Cardiac fibroblast (primary cell): ENCODE measurements at regions not wholly inside any gene's neighbourhood (a gene's known extent, or its start where the extent isn't known, plus 50 kb on each side); places are given as distances from the start of the nearest gene placed in this dataset.

Experiments
- DNase-seq, 2 donors: peaks; one replicate each; pipeline versions ENCODE4 v3.0.0 to v3.0.0-alpha.2; 2010; ENCODE audit warnings: low read depth in 2 of 2
- H3K4me3 ChIP-seq, 2 donors: replicated peaks in 1 of 2; 1 replicate in 1 of 2; 2 replicates in 1 of 2; pipeline ENCODE4 v1.5.1; 2011; ENCODE audit warnings: low read depth in 2 of 2, low read length in 2 of 2, mild to moderate bottlenecking in 2 of 2, moderate library complexity in 1 of 2
- CTCF ChIP-seq: IDR thresholded peaks from one replicate; pipeline ENCODE4 v1.5.1; 2011; ENCODE audit warnings: low read depth, mild to moderate bottlenecking, low read length, inconsistent platforms

- no peak for DNase-seq
- no peak overlapping the region for H3K4me3 ChIP-seq
- no peak for TF ChIP-seq CTCF
Observed at GRCh38 chr11:128291835-128292234, 295.5 kb downstream of the ETS1 start.

- no peak for TF ChIP-seq CTCF
- no peak overlapping the region for H3K4me3 ChIP-seq
Observed at GRCh38 chr11:128291007-128291406, 296.4 kb downstream of the ETS1 start.

GRCh38 chr11:128290106-128290840 is 297.1 kb downstream of the ETS1 start:
- TF ChIP-seq CTCF = peak; percentile 72
- H3K4me3 ChIP-seq = no peak overlapping the region
- DNase-seq = peak; percentile 90 to 92

More at GRCh38 chr11:128291007-128291406, 296.4 kb downstream of the ETS1 start:
- DNase-seq = no peak

- DNase-seq = no peak
- H3K4me3 ChIP-seq = no peak overlapping the region
- TF ChIP-seq CTCF = no peak
Observed at GRCh38 chr11:128289048-128289447, 298.3 kb downstream of the ETS1 start.

- DNase-seq = peak in 1 of 2 donors; percentile 17
- no peak overlapping the region for H3K4me3 ChIP-seq
- no peak for TF ChIP-seq CTCF
Observed at GRCh38 chr11:128288368-128288767, 299.0 kb downstream of the ETS1 start.

GRCh38 chr11:128285321-128285720 is 302.0 kb downstream of the ETS1 start:
- no peak for DNase-seq
- TF ChIP-seq CTCF = no peak
- no peak overlapping the region for H3K4me3 ChIP-seq

GRCh38 chr11:128284634-128285033 is 302.7 kb downstream of the ETS1 start:
- no peak for TF ChIP-seq CTCF
- no peak for DNase-seq
- H3K4me3 ChIP-seq = no peak overlapping the region
